Activated CD4-positive, alpha-beta T cell treated with anti-CD3 and anti-CD28 coated beads, Interleukin-2, amount 50 U/mL, for 48 hours (primary cell): ENCODE measurements at regions not wholly inside any gene's neighbourhood (a gene's known extent, or its start where the extent isn't known, plus 50 kb on each side); places are given as distances from the start of the nearest gene placed in this dataset.
"Not testable (repeated sequence)": the region's sequence is repeated elsewhere in the genome, so short reads cannot be mapped to it uniquely, and the experiment has no call there.

Source experiments
- DNase-seq, 2 experiments: peaks; one replicate each; pipeline ENCODE4 v3.0.0-alpha.2; 2020

DNA sequence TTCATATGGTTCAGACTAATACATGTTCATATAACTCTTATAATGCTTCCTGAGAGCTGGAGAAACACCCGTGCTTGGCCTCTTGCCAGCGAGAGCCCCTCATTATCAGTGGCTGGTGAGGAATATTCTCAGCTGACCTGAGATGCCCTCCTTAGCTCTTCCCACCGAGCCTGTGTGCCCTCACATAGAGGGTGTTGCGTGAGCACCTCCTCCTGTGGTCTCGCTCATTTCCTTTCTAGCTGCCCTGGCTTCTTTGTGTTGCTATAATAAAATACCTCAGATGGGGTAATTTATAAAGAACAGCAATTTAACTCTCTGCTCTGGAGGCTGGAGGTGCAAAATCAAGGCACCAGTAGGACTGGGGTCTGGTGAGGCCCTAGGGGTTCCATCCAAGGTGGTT lies 80.5 kb upstream of the ALKAL2 start:
- no peak for DNase-seq

DNA sequence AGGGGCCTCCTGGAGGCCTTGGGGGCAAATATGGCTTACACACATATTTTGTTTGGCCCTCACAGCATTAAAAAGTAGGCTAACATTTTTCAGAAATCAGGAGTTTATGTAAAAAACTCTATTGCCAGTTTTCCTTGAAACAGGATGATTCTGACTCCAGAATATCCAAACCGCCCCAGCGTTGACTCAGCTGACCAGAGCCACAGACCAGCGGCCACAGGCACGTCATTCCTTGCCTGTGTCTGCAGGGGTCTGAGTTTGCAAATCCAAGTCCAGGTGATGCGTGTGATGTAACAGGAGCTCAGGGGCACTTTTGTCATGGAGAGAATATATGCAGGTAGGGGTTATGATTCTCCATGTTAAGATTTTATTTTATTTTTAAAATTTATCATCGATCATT lies 79.4 kb upstream of the ALKAL2 start:
- no peak for DNase-seq

DNA sequence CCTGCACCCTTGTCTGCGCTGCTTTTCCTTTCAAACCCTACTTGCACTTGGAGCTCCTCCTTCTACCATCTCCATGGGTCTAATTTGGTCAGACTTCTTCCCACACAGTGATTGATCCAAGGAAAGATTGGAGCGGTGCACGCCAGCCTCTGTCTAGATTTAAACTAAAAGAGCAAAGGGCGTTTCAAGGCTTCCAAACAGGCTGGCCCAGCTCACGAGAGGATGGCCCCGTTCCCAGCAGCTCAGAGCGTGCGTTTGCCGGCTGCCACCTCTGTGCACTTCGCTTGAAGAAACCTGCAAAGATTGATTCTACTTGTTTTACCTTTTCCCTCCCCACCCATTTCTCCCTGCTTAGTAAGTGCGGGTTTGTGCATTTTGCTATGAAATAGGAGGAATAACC lies 78.8 kb upstream of the ALKAL2 start:
- DNase-seq, result no peak

DNA sequence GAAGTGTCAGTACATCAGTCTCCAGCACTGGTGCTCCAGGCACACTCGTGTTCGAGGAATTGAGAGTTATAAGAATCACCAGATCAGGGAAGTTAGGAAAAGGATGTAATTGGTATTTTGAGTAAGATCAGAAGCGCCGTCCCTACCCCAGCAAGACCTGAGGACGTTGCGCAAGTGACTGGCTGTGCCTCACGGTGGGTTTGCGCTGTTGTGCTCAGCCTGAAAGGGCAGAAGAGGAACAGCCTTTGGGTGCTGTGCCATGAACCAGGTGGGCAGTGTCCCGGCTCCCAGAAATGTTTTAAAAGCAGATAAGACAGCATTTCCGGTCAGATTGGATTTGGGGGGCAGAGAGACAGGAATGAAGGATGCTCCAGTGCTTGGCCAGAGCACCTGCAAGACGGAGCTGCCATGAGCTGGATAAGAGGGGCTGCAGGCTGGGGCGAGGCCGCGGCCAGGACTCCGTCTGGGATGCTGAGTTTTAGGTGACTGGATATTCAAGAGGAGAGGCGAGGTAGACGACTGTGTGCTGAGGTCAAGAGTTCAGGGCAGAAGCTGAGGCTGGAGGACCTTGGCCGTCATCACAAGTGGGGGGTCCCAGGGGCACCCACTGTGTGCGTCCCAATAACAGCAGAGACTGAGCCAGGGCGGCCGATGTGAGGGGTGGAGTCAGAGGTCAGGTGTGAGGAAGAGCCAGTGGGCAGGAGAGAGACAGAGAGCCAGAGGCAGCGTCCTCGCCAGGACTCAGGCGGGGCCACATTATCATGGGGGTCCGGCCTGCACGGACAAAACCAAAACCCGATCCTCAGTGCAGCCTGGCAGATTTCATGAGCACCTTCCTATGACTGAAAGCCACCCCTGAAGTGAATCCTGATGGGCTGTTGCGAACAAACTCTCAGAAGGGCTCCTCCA lies 77.7 kb upstream of the ALKAL2 start:
- no peak for DNase-seq

DNA sequence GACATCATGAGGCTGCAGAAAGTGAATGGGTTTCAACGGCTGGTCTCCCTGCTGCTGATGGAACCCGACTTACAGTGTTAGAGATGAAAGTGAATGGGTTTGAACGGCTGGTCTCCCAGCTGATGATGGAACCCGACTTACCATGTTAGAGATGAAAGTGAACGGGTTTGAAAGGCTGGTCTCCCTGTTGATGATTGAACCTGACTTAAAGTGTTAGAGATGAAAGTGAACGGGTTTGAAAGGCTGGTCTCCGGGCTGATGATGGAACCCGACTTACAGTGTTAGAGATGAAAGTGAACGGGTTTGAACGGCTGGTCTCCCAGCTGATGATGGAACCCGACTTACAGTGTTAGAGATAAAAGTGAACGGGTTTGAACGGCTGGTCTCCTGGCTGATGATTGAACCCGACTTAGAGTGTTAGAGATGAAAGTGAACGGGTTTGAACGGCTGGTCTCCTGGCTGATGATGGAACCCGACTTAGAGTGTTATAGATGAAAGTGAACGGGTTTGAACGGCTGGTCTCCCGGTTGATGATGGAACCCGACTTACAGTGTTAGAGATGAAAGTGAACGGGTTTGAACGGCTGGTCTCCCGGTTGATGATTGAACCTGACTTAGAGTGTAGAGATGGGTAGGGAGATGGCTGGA lies 76.1 kb upstream of the ALKAL2 start:
- no peak for DNase-seq

DNA sequence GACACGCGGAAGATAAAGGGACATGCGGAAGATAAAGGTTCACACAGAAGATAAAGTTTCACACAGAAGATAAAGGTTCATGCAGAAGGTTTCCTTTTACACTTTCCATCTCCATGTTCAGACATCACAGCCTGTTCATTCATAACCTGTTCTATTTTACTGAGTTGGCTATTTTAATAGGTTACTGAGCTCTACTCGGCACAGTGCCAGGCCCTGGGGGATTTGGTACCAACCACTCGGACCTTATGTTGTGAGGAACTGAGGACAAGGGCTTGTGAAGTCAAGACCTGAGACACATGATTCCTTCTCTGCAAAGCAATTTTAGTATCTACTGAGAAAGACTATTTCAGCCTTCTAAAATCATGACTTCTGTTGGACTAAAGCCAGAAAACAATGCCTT lies 75.0 kb upstream of the ALKAL2 start:
- no peak for DNase-seq

DNA sequence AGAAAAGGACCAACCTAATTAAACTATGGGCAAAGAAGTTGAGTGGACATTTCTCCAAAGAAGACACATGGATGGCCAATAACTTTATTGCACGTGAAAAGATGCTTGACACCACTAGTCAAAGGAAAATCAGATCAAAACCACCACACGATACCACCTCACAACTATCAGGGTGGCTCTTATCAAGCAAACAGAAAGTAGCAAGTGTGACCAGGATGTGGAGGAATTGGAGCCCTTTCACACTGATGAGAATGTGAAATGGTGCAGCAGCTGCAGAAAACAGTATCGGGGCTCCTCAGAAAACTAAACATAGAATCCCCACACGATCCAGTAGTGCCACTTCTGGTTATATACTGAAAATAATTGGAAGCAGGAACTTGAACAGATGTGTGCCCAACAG lies 72.2 kb upstream of the ALKAL2 start:
- no peak for DNase-seq

DNA sequence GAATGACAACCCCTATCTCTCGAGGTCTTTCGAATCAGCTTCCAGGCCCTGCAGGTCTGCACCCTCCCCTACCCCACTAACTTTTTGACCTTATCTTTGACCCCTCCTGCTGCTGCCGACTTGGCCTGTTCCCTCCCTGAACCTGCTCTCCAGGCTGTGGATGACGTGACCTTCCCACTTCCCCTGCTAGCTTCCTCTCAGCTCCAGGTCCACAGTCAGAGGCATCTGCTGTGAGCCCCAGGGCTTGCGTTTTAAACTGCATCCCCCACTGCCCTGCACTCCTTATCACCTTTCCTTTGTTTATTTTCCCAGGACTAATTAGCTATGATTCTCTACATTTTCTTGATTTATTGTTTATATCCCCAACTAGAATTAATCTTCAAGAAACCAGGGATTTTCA lies 71.2 kb upstream of the ALKAL2 start:
- no peak for DNase-seq

DNA sequence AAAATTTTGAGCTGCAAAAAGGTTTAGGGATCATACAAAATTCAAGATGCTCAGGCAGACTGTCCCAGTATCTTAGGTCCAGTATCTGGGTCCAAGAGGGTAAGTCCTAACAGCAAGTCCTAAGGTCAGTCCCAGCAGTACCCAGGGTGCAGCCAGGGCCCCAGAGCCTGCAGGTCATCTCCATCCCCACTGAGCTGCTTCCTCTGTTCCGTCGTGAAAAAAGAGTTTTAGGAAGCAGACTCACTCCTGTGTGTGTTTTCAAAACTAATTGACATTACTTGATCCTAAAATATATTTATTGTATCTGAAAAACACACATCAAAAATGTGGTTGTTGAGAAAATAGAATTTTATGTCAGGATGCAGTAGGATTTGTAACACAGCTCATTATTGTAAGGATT lies 69.9 kb upstream of the ALKAL2 start:
- no peak for DNase-seq

DNA sequence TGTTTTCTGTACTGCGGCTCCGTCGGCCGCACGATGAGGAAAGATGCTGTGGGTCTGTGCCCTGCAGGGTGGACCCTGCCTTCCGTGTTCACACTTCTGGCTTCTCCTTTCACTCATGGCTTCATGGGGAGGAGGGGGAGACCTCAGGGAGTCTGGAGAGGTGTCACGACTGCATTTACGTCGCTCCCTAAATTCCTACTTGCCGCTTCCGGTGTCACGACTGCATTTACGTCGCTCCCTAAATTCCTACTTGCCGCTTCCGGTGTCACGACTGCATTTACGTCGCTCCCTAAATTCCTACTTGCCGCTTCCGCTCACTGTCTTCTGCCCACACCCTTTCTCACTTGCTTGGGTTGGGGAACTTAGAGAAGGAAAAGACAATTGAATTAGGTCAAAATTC lies 68.4 kb upstream of the ALKAL2 start:
- DNase-seq, result not testable (repeated sequence)

DNA sequence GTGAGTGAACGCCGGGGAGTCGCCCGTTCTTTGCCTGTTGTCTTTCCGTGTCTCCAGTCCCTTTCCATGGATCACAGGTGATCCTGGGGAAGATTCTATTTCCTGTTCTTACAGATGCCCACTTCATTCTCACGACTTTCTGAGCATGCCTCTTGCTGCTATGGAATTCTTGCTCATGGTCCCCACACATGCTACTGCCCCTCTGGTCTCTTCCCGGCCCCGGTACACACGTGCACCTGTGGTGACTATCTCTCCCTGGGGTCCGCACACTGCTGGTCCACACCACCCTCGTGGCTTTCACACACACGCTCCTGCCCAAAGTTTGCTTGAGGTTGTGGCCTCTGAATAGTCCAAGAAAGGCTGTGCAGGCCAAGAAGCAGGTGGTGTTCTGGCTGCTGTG lies 67.9 kb upstream of the ALKAL2 start:
- DNase-seq, result no peak

DNA sequence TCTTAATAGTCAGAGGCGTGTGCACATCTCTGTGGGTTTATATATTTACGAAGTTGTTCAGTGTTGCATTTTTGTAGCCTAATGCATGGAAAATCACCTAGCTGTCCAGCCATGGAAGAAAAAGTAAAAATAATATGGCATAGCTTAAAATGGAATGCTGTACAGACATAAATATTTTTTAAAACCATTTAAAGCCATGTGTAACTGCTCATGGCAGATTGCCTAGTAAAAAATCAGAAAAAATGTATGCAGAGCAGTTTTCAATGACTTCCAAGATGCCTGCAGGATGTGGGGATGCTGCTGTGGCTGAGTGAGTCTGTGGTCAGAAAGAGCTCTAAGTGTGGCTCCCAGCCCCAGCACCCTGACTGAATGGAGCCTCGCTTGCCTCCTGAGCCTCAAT lies 64.8 kb upstream of the ALKAL2 start:
- DNase-seq, result no peak

DNA sequence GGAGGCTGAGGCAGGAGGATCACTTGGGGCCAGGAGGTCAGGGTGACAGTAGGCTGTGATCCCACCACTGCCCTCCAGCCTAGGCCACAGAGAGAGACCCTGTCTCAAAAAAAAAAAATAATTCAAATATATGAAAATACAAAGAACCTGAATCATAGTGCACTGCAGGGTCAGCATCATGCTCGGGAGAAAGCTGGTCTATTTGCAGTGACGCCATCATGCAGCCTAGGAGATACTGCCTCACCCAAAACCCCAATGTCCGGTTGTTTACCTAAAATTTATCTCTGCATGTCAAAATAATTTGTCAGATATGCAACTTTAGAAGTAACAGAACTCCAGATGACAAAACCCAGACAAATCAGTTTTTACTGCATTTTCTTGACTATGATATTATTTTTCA lies 61.5 kb upstream of the ALKAL2 start:
- DNase-seq, result no peak

DNA sequence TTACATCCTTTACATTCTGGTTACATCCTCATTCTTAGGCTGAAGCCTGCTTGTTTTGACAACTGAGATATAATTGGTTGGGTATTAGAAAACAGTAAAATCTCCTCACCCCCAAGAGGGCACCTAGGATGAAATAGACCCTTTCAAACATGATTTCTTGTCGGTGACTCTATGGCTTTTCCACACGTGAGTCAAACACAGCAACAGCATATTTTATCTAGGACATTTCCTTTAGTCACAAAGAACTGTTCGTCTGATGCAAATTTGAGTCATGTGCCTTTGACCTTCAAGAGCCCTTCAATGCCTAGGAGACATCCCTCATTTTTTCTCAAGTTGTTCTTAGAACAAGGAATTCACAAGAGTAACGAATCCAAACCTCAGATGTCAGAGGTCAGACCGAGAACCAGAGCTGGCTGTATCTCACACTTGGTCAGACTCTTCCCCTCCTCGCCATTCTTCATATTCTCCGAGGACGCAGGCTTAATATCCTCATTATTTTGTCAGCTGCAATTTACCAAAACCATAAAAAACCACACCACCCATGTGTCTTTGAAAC lies 60.5 kb upstream of the ALKAL2 start:
- no peak for DNase-seq

DNA sequence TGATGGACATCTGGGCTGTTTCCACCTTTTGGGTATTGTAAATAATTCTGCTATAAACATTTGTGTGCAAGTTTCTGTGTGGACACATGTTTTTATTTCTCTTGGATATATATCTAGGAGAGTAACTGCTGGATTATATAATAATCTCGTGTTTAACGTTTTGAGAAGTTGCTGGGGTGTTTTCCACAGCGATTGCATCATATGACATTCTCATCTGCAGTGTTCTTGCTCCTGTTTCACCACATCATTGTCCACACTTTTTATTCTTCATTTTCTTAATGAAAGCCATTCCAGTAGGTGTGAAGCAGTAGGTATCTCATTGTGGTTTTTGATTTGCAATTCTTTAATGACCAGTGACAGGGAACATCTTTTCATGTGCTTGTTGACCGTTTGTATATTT lies 56.9 kb upstream of the ALKAL2 start:
- DNase-seq, result no peak

DNA sequence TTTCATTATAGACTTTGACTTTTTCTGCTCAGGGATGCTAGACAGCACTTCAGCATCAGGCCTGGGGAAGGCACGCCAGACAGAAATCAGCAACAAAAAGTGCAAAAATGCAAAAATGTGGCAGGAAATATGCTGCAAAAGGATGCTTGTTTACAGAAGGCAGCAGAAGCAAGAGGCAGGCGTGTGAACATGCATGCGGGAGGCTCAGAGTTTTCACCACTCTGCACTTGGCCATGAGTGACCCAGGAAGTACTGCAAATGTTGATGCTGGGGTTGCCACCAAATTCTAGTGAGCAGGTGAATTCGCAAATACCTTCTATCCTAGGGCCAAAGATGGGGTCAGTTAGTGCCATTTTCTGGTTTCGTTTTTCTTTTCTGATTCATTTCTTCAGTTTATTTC lies 55.5 kb upstream of the ALKAL2 start:
- no peak for DNase-seq

DNA sequence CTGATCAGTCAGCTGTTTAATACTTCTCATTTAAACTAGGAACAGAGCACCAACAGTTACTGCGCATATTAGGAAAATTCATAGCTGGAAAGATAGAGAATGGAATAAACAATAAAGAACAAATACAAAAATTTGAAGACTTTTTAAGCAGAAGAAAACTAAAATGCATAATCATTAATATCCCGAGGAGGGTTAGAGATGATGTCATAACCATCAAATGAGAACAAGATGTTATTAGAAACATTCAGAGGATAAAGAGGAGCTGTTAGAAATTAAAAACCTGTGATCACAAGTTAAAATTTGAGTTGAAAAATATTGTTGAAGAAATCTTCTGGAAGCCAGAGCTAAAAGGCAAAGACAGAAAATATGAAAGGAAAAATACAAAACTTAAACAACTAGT lies 54.0 kb upstream of the ALKAL2 start:
- DNase-seq, result no peak

DNA sequence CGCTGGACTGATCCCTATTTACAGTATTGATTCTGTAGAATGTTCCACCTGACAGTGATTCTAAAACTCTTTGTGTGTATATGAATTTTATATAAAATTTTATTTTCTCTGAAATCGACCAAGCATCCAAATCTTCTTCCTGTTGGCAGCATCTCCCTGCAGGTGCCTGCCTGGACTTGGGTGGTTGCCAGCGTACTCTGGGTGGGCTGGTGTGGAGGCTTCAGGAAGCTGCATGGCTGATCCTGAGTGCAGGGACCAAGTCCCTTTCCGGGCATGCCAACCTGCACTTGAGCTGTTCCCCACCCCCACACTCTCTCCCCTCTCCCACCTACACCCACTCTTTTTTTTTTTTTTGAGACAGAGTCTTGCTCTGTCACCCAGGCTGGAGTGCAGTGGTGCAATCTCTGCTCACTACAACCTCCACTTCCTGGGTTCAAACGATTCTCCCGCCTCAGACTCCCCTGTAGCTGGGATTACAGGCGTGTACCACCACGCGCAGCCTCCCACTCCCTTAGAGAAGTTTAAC lies 53.2 kb upstream of the ALKAL2 start:
- DNase-seq, result no peak
